SK-N-SH treated with all-trans-retinoic acid at 6 μM for 48 hours (cell line): ENCODE measurements at regions not wholly inside any gene's neighbourhood (a gene's known extent, or its start where the extent isn't known, plus 50 kb on each side); places are given as distances from the start of the nearest gene placed in this dataset.

Experiments used
- ATAC-seq: fragments of 200-7000 bp; cut with Tn5 transposase; 3 replicates; pipeline ENCODE4 v1.9.1; 2020; ENCODE audit warnings: mild to moderate bottlenecking, moderate library complexity
- ARNTL ChIP-seq: fragments of 450-650 bp; formaldehyde crosslinking; IDR thresholded peaks from 2 replicates; pipeline ENCODE4 v1.5.0; 2020; ENCODE audit warnings: low read depth, mild to moderate bottlenecking, moderate library complexity, borderline replicate concordance
- BACH2 ChIP-seq: fragments of 250-450 bp; sonication (Bioruptor Pico); IDR thresholded peaks from 2 replicates; pipeline ENCODE4 v1.9.0; 2021; ENCODE audit warnings: mild to moderate bottlenecking, borderline replicate concordance
- CSDC2 ChIP-seq: fragments of 250-450 bp; sonication (Bioruptor Pico); IDR thresholded peaks from 2 replicates; pipeline ENCODE4 v1.5.0; 2020; ENCODE audit warnings: mild to moderate bottlenecking, moderate library complexity
- ESRRG ChIP-seq: fragments of 250-450 bp; sonication (Bioruptor Pico); IDR thresholded peaks from 2 replicates; pipeline ENCODE4 v1.6.1; 2021; ENCODE audit warnings: mild to moderate bottlenecking
- ISL1 ChIP-seq: fragments of 250-450 bp; sonication (Bioruptor Pico); IDR thresholded peaks from 2 replicates; pipeline ENCODE4 v2.1.2; 2022; ENCODE audit warnings: mild to moderate bottlenecking, moderate library complexity
- OSR1 ChIP-seq: fragments of 250-450 bp; sonication (Bioruptor Pico); IDR thresholded peaks from 2 replicates; pipeline ENCODE4 v1.8.0; 2022; ENCODE audit warnings: moderate library complexity, mild to moderate bottlenecking, inconsistent platforms
- PPARA ChIP-seq: fragments of 250-450 bp; sonication (Bioruptor Pico); IDR thresholded peaks from 2 replicates; pipeline ENCODE4 v1.5.0; 2020; ENCODE audit warnings: mild to moderate bottlenecking, borderline replicate concordance
- RARB ChIP-seq: fragments of 250-450 bp; sonication (Bioruptor Pico); IDR thresholded peaks from 2 replicates; pipeline ENCODE4 v1.8.0; 2021; ENCODE audit warnings: mild to moderate bottlenecking, moderate library complexity
- SNAI2 ChIP-seq: fragments of 250-450 bp; sonication (Bioruptor Pico); IDR thresholded peaks from 2 replicates; pipeline ENCODE4 v1.5.0; 2020; ENCODE audit warnings: mild to moderate bottlenecking, moderate library complexity
- TCF4 ChIP-seq: fragments of 250-450 bp; sonication (Bioruptor Pico); IDR thresholded peaks from 2 replicates; pipeline ENCODE4 v1.8.0; 2021; ENCODE audit warnings: mild to moderate bottlenecking, moderate library complexity, borderline replicate concordance
- TOX ChIP-seq: fragments of 250-450 bp; sonication (Bioruptor Pico); IDR thresholded peaks from 2 replicates; pipeline ENCODE4 v1.8.0; 2021; ENCODE audit warnings: mild to moderate bottlenecking, moderate library complexity, borderline replicate concordance
- ZC3H10 ChIP-seq: fragments of 250-450 bp; sonication (Bioruptor Pico); IDR thresholded peaks from 2 replicates; pipeline ENCODE4 v1.5.1; 2021; ENCODE audit warnings: mild to moderate bottlenecking, moderate library complexity
- ZFP3 ChIP-seq: fragments of 250-450 bp; sonication (Bioruptor Pico); IDR thresholded peaks from 2 replicates; pipeline ENCODE4 v1.5.0; 2020; ENCODE audit warnings: mild to moderate bottlenecking, moderate library complexity
- ZFP30 ChIP-seq: fragments of 450-650 bp; formaldehyde crosslinking; IDR thresholded peaks from 2 replicates; pipeline ENCODE4 v1.5.0; 2022; ENCODE audit warnings: mild to moderate bottlenecking, moderate library complexity
- ZNF565 ChIP-seq: fragments of 450-650 bp; formaldehyde crosslinking; conservative IDR thresholded peaks from 2 replicates; pipeline ENCODE4 v1.5.0; 2020; ENCODE audit warnings: low read depth, mild to moderate bottlenecking, moderate library complexity
- ZNF8 ChIP-seq: fragments of 450-650 bp; formaldehyde crosslinking; IDR thresholded peaks from 2 replicates; pipeline ENCODE4 v1.5.0; 2020; ENCODE audit warnings: mild to moderate bottlenecking, moderate library complexity
- TF ChIP-seq, protein P1 (sequence below): fragments of 250-450 bp; sonication (Bioruptor Pico); IDR thresholded peaks from 2 replicates; pipeline ENCODE4 v1.5.0; 2020; ENCODE audit warnings: mild to moderate bottlenecking, moderate library complexity
- TF ChIP-seq, protein P2 (sequence below): fragments of 250-450 bp; sonication (Bioruptor Pico); IDR thresholded peaks from 2 replicates; pipeline ENCODE4 v1.5.1; 2020; ENCODE audit warnings: low read depth, mild to moderate bottlenecking, moderate library complexity
- TF ChIP-seq, protein P3 (sequence below): fragments of 250-450 bp; sonication (Bioruptor Pico); IDR thresholded peaks from 2 replicates; pipeline ENCODE4 v1.8.0; 2020; ENCODE audit warnings: mild to moderate bottlenecking, moderate library complexity, borderline replicate concordance
- TF ChIP-seq, protein P4 (sequence below): fragments of 250-450 bp; sonication (Bioruptor Pico); IDR thresholded peaks from 2 replicates; pipeline ENCODE4 v1.8.0; 2021; ENCODE audit warnings: low read depth, mild to moderate bottlenecking, moderate library complexity, borderline replicate concordance

DNA sequence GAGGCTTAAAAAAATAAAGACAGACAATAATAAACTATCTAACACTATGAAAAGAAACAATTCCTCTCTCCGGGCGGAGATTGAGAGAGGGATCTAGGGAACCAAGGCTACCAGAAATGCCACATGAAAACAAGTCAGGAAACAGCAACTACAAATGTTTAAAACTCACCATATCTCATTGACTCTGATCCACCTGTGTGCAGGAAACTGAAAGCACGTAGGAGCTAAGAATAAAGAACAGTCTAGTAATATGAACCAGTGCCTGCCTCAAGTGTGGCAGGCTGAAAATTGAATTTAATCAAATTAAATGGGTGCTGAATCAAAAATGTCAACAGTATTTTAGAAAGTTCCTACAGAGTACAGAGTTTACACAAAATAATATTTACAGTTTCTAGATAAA, 1701.0 kb downstream of the SLITRK5 start:
- TF ChIP-seq ARNTL (CRISPR knock-in tag) = no peak
- TF ChIP-seq, protein P1, sequence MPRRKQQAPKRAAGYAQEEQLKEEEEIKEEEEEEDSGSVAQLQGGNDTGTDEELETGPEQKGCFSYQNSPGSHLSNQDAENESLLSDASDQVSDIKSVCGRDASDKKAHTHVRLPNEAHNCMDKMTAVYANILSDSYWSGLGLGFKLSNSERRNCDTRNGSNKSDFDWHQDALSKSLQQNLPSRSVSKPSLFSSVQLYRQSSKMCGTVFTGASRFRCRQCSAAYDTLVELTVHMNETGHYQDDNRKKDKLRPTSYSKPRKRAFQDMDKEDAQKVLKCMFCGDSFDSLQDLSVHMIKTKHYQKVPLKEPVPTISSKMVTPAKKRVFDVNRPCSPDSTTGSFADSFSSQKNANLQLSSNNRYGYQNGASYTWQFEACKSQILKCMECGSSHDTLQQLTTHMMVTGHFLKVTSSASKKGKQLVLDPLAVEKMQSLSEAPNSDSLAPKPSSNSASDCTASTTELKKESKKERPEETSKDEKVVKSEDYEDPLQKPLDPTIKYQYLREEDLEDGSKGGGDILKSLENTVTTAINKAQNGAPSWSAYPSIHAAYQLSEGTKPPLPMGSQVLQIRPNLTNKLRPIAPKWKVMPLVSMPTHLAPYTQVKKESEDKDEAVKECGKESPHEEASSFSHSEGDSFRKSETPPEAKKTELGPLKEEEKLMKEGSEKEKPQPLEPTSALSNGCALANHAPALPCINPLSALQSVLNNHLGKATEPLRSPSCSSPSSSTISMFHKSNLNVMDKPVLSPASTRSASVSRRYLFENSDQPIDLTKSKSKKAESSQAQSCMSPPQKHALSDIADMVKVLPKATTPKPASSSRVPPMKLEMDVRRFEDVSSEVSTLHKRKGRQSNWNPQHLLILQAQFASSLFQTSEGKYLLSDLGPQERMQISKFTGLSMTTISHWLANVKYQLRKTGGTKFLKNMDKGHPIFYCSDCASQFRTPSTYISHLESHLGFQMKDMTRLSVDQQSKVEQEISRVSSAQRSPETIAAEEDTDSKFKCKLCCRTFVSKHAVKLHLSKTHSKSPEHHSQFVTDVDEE = no peak
- no peak for TF ChIP-seq SNAI2 (CRISPR knock-in tag)
- no peak for TF ChIP-seq ZC3H10 (CRISPR knock-in tag)
- TF ChIP-seq OSR1 (CRISPR knock-in tag) = no peak
- no peak for TF ChIP-seq TOX (CRISPR knock-in tag)
- no peak for TF ChIP-seq CSDC2 (CRISPR knock-in tag)
- no peak for TF ChIP-seq PPARA (CRISPR knock-in tag)
- TF ChIP-seq ZFP30 (CRISPR knock-in tag) = no peak
- no peak for TF ChIP-seq ZNF8 (CRISPR knock-in tag)
- no peak for ATAC-seq

DNA sequence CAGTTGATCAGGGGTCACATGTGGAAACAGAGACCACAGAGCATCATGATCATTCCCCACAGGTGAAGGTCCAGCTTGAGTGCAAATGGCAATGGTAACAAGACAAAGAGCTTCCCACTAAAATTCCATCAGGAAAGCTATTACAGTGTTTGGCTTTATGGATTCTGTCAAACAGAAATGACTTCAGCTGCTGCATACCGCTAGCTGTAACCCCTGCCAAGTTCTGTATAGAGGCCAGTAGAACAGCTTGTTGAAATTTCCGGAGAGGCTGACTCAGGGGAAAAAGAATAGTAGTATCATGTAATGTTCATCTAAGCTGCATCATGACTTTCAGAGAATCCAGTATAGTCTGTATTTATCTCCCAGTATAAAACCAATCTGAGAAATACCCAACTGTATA, 1704.7 kb downstream of the SLITRK5 start:
- TF ChIP-seq ISL1 (CRISPR knock-in tag) (peak; percentile 78), ZNF565 (CRISPR knock-in tag) (no peak), ZC3H10 (CRISPR knock-in tag) (no peak)
- TF ChIP-seq, protein P2, sequence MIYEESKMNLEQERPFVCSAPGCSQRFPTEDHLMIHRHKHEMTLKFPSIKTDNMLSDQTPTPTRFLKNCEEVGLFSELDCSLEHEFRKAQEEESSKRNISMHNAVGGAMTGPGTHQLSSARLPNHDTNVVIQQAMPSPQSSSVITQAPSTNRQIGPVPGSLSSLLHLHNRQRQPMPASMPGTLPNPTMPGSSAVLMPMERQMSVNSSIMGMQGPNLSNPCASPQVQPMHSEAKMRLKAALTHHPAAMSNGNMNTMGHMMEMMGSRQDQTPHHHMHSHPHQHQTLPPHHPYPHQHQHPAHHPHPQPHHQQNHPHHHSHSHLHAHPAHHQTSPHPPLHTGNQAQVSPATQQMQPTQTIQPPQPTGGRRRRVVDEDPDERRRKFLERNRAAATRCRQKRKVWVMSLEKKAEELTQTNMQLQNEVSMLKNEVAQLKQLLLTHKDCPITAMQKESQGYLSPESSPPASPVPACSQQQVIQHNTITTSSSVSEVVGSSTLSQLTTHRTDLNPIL (CRISPR knock-in tag) = 0 out of 2 replicates have a peak, but pooled peaks have one; percentile 37

DNA sequence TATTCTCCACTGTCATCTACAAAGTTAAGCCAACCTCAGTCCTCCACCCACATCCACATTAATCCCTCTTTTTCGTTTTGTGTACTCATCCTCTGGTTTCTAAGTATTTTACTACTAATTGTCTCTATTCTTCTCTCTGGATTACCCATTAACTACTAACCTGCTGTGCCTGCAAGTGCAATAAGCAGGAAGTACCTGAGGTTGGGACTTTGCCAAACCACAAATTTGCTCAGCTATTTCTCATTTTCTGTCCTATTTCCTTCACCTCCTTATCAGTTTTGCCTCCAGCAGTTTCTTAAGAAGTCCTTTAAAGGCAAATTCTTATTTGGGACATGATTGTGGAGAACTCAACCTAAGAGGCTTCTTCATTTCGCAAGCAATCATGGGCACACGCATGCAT, 1708.9 kb downstream of the SLITRK5 start:
- ATAC-seq = no peak

More for the DNA sequence above, 1704.7 kb downstream of the SLITRK5 start:
- ATAC-seq = peak; percentile 96

More for the DNA sequence above, 1708.9 kb downstream of the SLITRK5 start:
- TF ChIP-seq, protein P1 = no peak
- TF ChIP-seq ZNF8 (CRISPR knock-in tag) (no peak), ZFP30 (CRISPR knock-in tag) (no peak), CSDC2 (CRISPR knock-in tag) (no peak), BACH2 (CRISPR knock-in tag) (no peak), ZFP3 (CRISPR knock-in tag) (no peak), TOX (CRISPR knock-in tag) (no peak), RARB (CRISPR knock-in tag) (no peak), PPARA (CRISPR knock-in tag) (no peak), OSR1 (CRISPR knock-in tag) (no peak), ESRRG (CRISPR knock-in tag) (no peak), SNAI2 (CRISPR knock-in tag) (no peak), ISL1 (CRISPR knock-in tag) (no peak), TCF4 (no peak)
- TF ChIP-seq, protein P3, sequence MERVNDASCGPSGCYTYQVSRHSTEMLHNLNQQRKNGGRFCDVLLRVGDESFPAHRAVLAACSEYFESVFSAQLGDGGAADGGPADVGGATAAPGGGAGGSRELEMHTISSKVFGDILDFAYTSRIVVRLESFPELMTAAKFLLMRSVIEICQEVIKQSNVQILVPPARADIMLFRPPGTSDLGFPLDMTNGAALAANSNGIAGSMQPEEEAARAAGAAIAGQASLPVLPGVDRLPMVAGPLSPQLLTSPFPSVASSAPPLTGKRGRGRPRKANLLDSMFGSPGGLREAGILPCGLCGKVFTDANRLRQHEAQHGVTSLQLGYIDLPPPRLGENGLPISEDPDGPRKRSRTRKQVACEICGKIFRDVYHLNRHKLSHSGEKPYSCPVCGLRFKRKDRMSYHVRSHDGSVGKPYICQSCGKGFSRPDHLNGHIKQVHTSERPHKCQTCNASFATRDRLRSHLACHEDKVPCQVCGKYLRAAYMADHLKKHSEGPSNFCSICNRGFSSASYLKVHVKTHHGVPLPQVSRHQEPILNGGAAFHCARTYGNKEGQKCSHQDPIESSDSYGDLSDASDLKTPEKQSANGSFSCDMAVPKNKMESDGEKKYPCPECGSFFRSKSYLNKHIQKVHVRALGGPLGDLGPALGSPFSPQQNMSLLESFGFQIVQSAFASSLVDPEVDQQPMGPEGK (CRISPR knock-in tag) = no peak
- TF ChIP-seq, protein P2 (CRISPR knock-in tag) = no peak
- TF ChIP-seq, protein P4, sequence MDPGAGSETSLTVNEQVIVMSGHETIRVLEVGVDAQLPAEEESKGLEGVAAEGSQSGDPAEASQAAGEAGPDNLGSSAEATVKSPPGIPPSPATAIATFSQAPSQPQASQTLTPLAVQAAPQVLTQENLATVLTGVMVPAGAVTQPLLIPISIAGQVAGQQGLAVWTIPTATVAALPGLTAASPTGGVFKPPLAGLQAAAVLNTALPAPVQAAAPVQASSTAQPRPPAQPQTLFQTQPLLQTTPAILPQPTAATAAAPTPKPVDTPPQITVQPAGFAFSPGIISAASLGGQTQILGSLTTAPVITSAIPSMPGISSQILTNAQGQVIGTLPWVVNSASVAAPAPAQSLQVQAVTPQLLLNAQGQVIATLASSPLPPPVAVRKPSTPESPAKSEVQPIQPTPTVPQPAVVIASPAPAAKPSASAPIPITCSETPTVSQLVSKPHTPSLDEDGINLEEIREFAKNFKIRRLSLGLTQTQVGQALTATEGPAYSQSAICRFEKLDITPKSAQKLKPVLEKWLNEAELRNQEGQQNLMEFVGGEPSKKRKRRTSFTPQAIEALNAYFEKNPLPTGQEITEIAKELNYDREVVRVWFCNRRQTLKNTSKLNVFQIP (CRISPR knock-in tag) = no peak
- TF ChIP-seq, all 23 proteins: peak for 0
